ENCODE measurements at regions not wholly inside any gene's neighbourhood (a gene's known extent, or its start where the extent isn't known, plus 50 kb on each side); places are given as distances from the start of the nearest gene placed in this dataset.

DNA sequence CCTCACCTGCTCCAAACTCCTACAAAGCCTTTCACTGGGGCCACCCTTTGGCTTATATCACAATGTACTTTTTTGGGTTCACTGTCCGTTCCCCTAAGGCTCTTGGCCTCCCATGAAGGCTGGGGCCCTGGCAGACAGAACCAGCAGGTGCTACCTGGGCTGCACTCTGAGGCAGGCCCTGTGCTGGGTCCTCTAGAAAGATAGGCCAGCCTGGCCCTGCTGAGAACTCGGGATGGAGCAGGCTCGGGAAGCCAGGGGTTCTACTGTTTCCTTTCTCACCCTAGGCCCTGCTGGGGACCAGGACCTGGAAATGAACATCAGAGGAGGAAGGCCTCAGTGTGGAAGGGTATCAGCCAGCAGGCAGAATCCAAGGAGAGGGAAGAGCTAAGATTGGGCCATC, 79.5 kb downstream of the MRPL14 start:
- Histone ChIP-seq H3K79me2 (no peaks in the 10 kb centered on the region), H3K27ac (no peak overlapping the region), H3K4me2 (no peak overlapping the region), H4K20me1 (ENCODE audit: insufficient read depth, poor library complexity, severe bottlenecking) (no peaks in the 10 kb centered on the region), H3K9me2 (replicated peaks; ENCODE audit: insufficient read depth) (no peaks in the 10 kb centered on the region), H2AFZ (no peak overlapping the region), H3K36me3 (replicated peaks; ENCODE audit: insufficient read depth, low read depth) (no peaks in the 10 kb centered on the region), H3K4me1 (ENCODE audit: insufficient read depth) (peaks cover 43% of the 10 kb centered on the region), H3K9me3 (ENCODE audit: low read depth) (no peaks in the 10 kb centered on the region), H3K27me3 (no peaks in the 10 kb centered on the region), H3K4me3 (no peak overlapping the region)
- no peak for TF ChIP-seq EZH2 (IDR thresholded peaks at IDR 0.05; ENCODE audit: borderline replicate concordance)
- no peak for TF ChIP-seq EZH2phosphoT487 (IDR thresholded peaks at IDR 0.05; ENCODE audit: low read depth, severe bottlenecking, unreplicated experiment)
- TF ChIP-seq, protein P1, sequence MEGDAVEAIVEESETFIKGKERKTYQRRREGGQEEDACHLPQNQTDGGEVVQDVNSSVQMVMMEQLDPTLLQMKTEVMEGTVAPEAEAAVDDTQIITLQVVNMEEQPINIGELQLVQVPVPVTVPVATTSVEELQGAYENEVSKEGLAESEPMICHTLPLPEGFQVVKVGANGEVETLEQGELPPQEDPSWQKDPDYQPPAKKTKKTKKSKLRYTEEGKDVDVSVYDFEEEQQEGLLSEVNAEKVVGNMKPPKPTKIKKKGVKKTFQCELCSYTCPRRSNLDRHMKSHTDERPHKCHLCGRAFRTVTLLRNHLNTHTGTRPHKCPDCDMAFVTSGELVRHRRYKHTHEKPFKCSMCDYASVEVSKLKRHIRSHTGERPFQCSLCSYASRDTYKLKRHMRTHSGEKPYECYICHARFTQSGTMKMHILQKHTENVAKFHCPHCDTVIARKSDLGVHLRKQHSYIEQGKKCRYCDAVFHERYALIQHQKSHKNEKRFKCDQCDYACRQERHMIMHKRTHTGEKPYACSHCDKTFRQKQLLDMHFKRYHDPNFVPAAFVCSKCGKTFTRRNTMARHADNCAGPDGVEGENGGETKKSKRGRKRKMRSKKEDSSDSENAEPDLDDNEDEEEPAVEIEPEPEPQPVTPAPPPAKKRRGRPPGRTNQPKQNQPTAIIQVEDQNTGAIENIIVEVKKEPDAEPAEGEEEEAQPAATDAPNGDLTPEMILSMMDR (IDR thresholded peaks at IDR 0.05; ENCODE audit: poor library complexity), result no peak
- no peak for DNase-seq (ENCODE audit: low spot score)
- 94% methylated on average over 3 of the region's 3 CpGs for WGBS (ENCODE audit: low lambda C conversion rate, missing lambda C conversion rate)

DNA sequence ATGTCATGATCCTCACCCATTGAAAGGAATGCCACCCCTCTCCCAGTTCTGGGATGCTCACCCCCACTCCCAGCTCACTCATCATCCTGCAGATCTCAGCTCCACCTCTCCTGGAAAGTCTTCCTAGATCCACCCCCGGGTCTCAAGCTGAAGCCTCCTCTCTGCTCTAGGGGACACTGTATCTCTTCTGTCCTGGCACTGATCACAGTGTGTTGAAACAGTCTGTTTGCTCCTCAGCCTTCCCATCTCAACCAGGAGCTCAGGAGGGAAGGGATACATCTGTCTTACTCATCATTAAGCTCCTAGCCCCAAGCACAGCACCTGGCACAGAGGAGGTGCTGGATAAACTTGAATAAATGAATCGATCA, 80.1 kb downstream of the MRPL14 start:
- no peaks in the 10 kb centered on the region for H3K36me3 ChIP-seq (replicated peaks; ENCODE audit: insufficient read depth, low read depth)
- H3K79me2 ChIP-seq, result no peaks in the 10 kb centered on the region
- 73% methylated on average over 2 of the region's 2 CpGs for WGBS (ENCODE audit: low lambda C conversion rate, missing lambda C conversion rate)

DNA sequence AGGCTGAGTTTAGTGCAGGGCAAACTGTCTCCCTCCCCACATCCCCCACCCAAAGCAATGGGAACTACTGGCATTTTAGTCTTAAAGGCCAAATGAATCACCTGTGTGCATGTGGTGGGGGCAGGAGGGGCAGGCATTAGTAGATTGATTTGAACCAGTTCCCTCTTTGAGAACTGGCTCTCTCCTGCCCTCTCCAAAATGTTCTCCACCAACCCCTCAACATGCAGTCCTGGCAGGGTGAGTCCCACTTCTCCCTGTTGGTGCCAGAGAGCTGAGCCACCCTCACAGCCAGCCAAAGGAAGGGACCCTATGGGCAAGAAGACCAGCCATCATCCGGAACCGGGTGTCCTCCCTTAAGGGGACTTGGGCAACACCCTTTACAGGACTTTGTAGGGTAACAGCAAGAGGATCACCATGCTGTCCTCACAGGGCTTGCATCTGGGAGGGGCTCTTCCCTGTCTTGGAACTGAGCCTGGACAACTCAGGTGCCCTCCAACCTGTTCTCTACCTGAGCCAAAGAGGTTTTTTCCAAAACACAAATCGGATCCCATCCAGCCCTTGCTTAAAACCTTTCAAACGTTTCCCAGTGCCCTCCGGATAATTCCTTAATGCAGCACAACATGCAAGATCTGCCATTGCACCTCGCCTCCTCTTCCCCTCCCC, 80.6 kb downstream of the MRPL14 start:
- Histone ChIP-seq H3K79me2 (no peaks in the 10 kb centered on the region), H4K20me1 (ENCODE audit: insufficient read depth, poor library complexity, severe bottlenecking) (no peaks in the 10 kb centered on the region), H3K4me3 (no peak overlapping the region), H3K4me2 (no peak overlapping the region), H3K4me1 (ENCODE audit: insufficient read depth) (peaks cover 54% of the 10 kb centered on the region), H3K27ac (no peak overlapping the region), H3K36me3 (replicated peaks; ENCODE audit: insufficient read depth, low read depth) (no peaks in the 10 kb centered on the region), H3K9me2 (replicated peaks; ENCODE audit: insufficient read depth) (no peaks in the 10 kb centered on the region), H2AFZ (no peak overlapping the region), H3K9me3 (ENCODE audit: low read depth) (no peaks in the 10 kb centered on the region), H3K27me3 (no peaks in the 10 kb centered on the region)
- DNase-seq (ENCODE audit: low spot score), result no peak
- TF ChIP-seq EZH2 (IDR thresholded peaks at IDR 0.05; ENCODE audit: borderline replicate concordance) (no peak), EZH2phosphoT487 (IDR thresholded peaks at IDR 0.05; ENCODE audit: low read depth, severe bottlenecking, unreplicated experiment) (no peak)
- TF ChIP-seq, protein P1 (IDR thresholded peaks at IDR 0.05; ENCODE audit: poor library complexity), result no peak
- 80% methylated on average over 6 of the region's 6 CpGs for WGBS (ENCODE audit: low lambda C conversion rate, missing lambda C conversion rate)

More for the DNA sequence above, 80.1 kb downstream of the MRPL14 start:
- H3K27me3 ChIP-seq, result no peaks in the 10 kb centered on the region
- H3K4me2 ChIP-seq, result no peak overlapping the region
- no peak overlapping the region for H3K4me3 ChIP-seq
- H2AFZ ChIP-seq, result no peak overlapping the region
- DNase-seq (ENCODE audit: low spot score), result no peak
- no peaks in the 10 kb centered on the region for H3K9me2 ChIP-seq (replicated peaks; ENCODE audit: insufficient read depth)
- H4K20me1 ChIP-seq (ENCODE audit: insufficient read depth, poor library complexity, severe bottlenecking), result no peaks in the 10 kb centered on the region
- TF ChIP-seq, protein P1 (IDR thresholded peaks at IDR 0.05; ENCODE audit: poor library complexity), result no peak
- TF ChIP-seq EZH2phosphoT487 (IDR thresholded peaks at IDR 0.05; ENCODE audit: low read depth, severe bottlenecking, unreplicated experiment) (no peak), EZH2 (IDR thresholded peaks at IDR 0.05; ENCODE audit: borderline replicate concordance) (no peak)
- H3K9me3 ChIP-seq (ENCODE audit: low read depth), result no peaks in the 10 kb centered on the region
- no peak overlapping the region for H3K27ac ChIP-seq
- H3K4me1 ChIP-seq (ENCODE audit: insufficient read depth), result peaks cover 49% of the 10 kb centered on the region

All from hepatocyte (in vitro differentiated cells).